Heart left ventricle (tissue), 16 donors: ENCODE measurements at regions not wholly inside any gene's neighbourhood (a gene's known extent, or its start where the extent isn't known, plus 50 kb on each side); places are given as distances from the start of the nearest gene placed in this dataset.

ENCODE experiments used
- ATAC-seq, 4 donors: fragments of 200-7000 bp; cut with Tn5 transposase; one replicate each; pipeline ENCODE4 v1.9.1; 2020 to 2022; ENCODE audit warnings: moderate library complexity in 4 of 4, mild to moderate bottlenecking in 3 of 4, moderate number of reproducible peaks in 1 of 4
- DNase-seq, 5 donors: peaks; one replicate each; pipeline ENCODE4 v3.0.0-alpha.2; 2020
- H3K27ac ChIP-seq, 12 donors: fragments of 200-600 bp; sonication (generic) in 4 of 12; one replicate each; pipeline versions ENCODE4 v1.5.0 to v1.8.0; 2016 to 2022; ENCODE audit warnings: mild to moderate bottlenecking in 2 of 12
- H3K27me3 ChIP-seq, 9 donors: fragments of 200-600 bp; sonication (generic) in 2 of 9; one replicate each; pipeline versions ENCODE4 v1.5.1 to v1.8.0; 2016 to 2022; ENCODE audit warnings: mild to moderate bottlenecking in 3 of 9
- H3K36me3 ChIP-seq, 9 donors: fragments of 200-600 bp; sonication (generic) in 2 of 9; one replicate each; pipeline versions ENCODE4 v1.5.0 to v1.8.0; 2018 to 2022; ENCODE audit warnings: mild to moderate bottlenecking in 2 of 9
- H3K4me1 ChIP-seq, 12 donors: fragments of 200-600 bp; sonication (generic) in 4 of 12; one replicate each; pipeline versions ENCODE4 v1.5.0 to v1.8.0; 2016 to 2022; ENCODE audit warnings: mild to moderate bottlenecking in 3 of 12
- H3K4me3 ChIP-seq, 12 donors: fragments of 200-600 bp; sonication (generic) in 4 of 12; one replicate each; pipeline versions ENCODE4 v1.5.0 to v1.8.0; 2017 to 2022; ENCODE audit warnings: mild to moderate bottlenecking in 9 of 12, moderate library complexity in 4 of 12
- H3K9me3 ChIP-seq, 12 donors: fragments of 200-600 bp; sonication (generic) in 4 of 12; one replicate each; pipeline versions ENCODE4 v1.5.0 to v1.8.0; 2016 to 2022; ENCODE audit warnings: mild to moderate bottlenecking in 1 of 12
- POLR2A ChIP-seq, 2 donors: fragments of 450-650 bp; IDR thresholded peaks; one replicate each; pipeline ENCODE4 v1.6.1; 2017; ENCODE audit warnings: antibody characterized with exemption in 2 of 2, mild to moderate bottlenecking in 2 of 2, moderate library complexity in 2 of 2
- WGBS, 4 donors: extraction: QIAGEN DNeasy Blood & Tissue Kit in 2 of 4; methylation state at CpG; one replicate each; pipeline versions ENCODE4 v1.1.5 to v1.1.7; 2013 to 2018; 5-methylcytosine and 5-hydroxymethylcytosine counted together
- intact Hi-C, 10 donors: fragments of 100-400 bp; cut with DNase I; formaldehyde crosslinking; loops; one replicate each; pipeline versions ENCODE4 v1.11.1 to v1.14.2; 2022
- TF ChIP-seq, protein P1 (sequence below), 12 donors: fragments of 200-600 bp; sonication (generic) in 4 of 12; IDR thresholded peaks; one replicate each; pipeline versions ENCODE4 v1.5.0 to v1.8.0; 2018 to 2022; ENCODE audit warnings: antibody characterized with exemption in 12 of 12, mild to moderate bottlenecking in 5 of 12
- donor health status: ischemic (EF 13 %, LVEDD 7.1; RV severe dilation, severe dysfunction).
- donor health status: healthy with polysubstance abuse.
- donor health status: DM: no; HTN: yes; CAD: no.
- donor health status: DM: no; HTN: no; CAD: no.
- donor health status: ischemic (EF 25% LVEDD 6.9; RV normal size, moderate dysfunction).
- donor health status: ischemic (EF 25% LVEDD 5.7; RV mildly dilated, moderate dysfunction).
- donor health status: healthy.
- donor health status: DM: yes; HTN: yes; CAD: no.
- donor health status: ischemic (EF 35%, LVEDD 5.7; RV mildly dilated, moderate dysfunction).
- donor health status: nonischemic (EF 11% LVEDD 7.7; RV severe dilation, severe dysfunction).
- donor health status: DM: yes; HTN: yes; CAD: no.
- donor health status: PGD.
- donor health status: ischemic (EF 29% LVEDD 5.4; RV normal size, mild dysfunction).
- donor health status: nonischemic (EF 23%, LVEDD 6.1; RV moderate dilation, normal function).

DNA sequence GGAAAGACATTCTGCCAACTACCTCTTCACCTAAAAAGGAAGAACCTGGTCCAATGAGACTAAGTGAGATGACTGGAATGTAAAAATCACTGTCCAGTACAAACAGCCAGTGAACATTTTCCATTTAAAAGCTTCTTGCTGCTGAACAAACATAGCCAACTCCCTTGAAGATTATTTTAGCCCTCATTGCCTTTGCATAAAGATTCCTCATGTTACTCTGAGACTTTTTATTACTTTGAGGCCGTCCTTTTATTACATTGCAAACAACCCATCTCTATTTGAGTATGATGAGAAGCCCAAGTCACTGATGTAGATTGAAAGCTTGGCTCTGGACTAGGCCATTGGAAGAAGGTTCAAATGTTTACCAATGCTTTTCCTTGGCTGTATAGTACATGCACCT lies 649.8 kb downstream of the CETN3 start:
- Histone ChIP-seq H3K9me3 (peaks cover 0 to 2% (median 0%) of the 10 kb centered on the region in 12 donors), H3K27me3 (no peaks in the 10 kb centered on the region), H3K4me1 (peaks cover 0 to 9% (median 0%) of the 10 kb centered on the region in 12 donors), H3K4me3 (no peak overlapping the region), H3K27ac (no peak overlapping the region), H3K36me3 (no peaks in the 10 kb centered on the region)
- ATAC-seq (no peak), DNase-seq (no peak)
- intact Hi-C loops, result loop anchor here in 1 of 10 donors (10.0 kb wide), 1 partner anchor 875 kb away; the partner anchor contains the start of gene MEF2C
- 86 to 95% (median 92%) methylated on average over 1 of the region's 1 CpG for WGBS, 4 donors
- TF ChIP-seq, protein P1, sequence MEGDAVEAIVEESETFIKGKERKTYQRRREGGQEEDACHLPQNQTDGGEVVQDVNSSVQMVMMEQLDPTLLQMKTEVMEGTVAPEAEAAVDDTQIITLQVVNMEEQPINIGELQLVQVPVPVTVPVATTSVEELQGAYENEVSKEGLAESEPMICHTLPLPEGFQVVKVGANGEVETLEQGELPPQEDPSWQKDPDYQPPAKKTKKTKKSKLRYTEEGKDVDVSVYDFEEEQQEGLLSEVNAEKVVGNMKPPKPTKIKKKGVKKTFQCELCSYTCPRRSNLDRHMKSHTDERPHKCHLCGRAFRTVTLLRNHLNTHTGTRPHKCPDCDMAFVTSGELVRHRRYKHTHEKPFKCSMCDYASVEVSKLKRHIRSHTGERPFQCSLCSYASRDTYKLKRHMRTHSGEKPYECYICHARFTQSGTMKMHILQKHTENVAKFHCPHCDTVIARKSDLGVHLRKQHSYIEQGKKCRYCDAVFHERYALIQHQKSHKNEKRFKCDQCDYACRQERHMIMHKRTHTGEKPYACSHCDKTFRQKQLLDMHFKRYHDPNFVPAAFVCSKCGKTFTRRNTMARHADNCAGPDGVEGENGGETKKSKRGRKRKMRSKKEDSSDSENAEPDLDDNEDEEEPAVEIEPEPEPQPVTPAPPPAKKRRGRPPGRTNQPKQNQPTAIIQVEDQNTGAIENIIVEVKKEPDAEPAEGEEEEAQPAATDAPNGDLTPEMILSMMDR (IDR thresholded peaks at IDR 0.05), result no peak
- no peak for TF ChIP-seq POLR2A (IDR thresholded peaks at IDR 0.05)

DNA sequence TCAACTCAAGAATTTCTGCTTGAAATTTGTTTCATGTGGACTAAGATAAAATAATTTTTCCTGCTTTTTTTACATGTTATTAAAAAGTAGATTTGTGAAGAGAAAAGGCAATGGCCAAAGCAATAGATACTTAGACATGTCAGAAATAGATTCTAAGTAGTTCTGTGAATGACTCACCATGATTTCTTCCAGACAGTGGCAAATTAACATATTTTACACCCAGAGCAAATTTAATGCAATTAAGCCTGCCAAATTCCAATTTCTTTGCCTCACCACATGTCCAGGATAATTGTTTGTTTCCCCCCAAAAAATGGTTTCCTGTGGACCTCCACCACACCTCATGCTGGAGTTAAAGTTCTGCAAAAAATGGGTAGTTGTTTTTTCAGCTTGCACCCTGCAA lies 651.4 kb downstream of the CETN3 start:
- Histone ChIP-seq H3K36me3 (no peaks in the 10 kb centered on the region), H3K27me3 (no peaks in the 10 kb centered on the region), H3K4me3 (no peak overlapping the region), H3K4me1 (peaks cover 0 to 9% (median 0%) of the 10 kb centered on the region in 12 donors), H3K27ac (no peak overlapping the region), H3K9me3 (peaks cover 0 to 2% (median 0%) of the 10 kb centered on the region in 12 donors)
- intact Hi-C loops, result loop anchor here in 1 of 10 donors (10.0 kb wide), 1 partner anchor 873 kb away; the partner anchor contains the start of gene MEF2C
- no peak for TF ChIP-seq POLR2A (IDR thresholded peaks at IDR 0.05)
- TF ChIP-seq, protein P1 (IDR thresholded peaks at IDR 0.05), result no peak
- DNase-seq, result no peak
- no peak for ATAC-seq

DNA sequence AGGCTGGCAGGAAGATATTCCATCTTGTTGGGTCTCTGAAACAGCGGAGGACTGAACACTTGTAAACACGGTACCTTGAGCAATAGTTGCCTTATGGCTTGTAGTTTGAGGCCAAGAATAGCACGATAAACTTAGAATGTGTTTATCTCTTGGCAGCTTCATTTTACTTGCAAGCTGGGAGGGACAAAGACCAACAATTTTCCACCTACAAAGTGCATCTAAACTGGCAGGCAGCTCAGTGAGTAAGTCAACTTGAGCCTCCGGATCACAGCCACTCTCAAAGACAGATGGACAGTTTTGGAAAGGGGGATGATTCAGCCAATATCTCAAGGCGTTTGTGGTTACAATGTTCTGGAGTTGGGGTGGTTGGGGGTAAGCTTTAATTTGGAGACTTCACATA lies 652.6 kb downstream of the CETN3 start:
- H3K27me3 ChIP-seq, result no peaks in the 10 kb centered on the region
- peak overlapping the region in 3 of 12 donors; percentile 5 to 35 (median 26) for H3K4me3 ChIP-seq
- no peaks in the 10 kb centered on the region for H3K36me3 ChIP-seq
- H3K9me3 ChIP-seq, result peaks cover 0 to 2% (median 0%) of the 10 kb centered on the region in 12 donors
- ATAC-seq (peak; percentile 55 to 97 (median 82)), DNase-seq (peak in 2 of 5 donors; percentile 31 to 38)
- intact Hi-C loops, result loop anchor here in 1 of 10 donors (10.0 kb wide), 1 partner anchor 872 kb away; the partner anchor contains the start of gene MEF2C
- peak overlapping the region in 3 of 12 donors; percentile 14 to 35 (median 25) for H3K27ac ChIP-seq
- WGBS, 4 donors, result 41 to 49% (median 43%) methylated on average over 5 of the region's 5 CpGs
- H3K4me1 ChIP-seq, result peaks cover 0 to 9% (median 0%) of the 10 kb centered on the region in 12 donors
- TF ChIP-seq POLR2A (IDR thresholded peaks at IDR 0.05), result no peak
- TF ChIP-seq, protein P1 (IDR thresholded peaks at IDR 0.05), result no peak

DNA sequence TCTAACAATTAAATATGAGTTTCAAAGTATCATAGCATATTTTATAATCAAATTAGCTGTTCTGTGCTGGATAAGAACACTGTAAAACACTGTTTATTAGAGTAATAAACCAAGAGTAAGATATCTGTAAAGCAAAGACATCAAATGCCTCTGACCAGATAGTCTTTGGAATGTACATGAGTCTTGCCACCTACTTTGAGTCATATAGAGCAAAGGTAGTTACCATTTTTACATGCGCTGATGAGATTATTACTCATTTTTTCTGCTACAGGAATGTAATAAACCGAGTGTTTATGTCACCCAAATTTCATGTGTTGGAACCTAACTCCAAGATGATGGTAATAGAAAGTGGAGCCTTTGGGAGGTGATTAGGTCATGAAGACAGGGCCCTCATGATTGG lies 654.5 kb downstream of the CETN3 start:
- peaks cover 0 to 9% (median 0%) of the 10 kb centered on the region in 12 donors for H3K4me1 ChIP-seq
- DNase-seq (no peak), ATAC-seq (no peak)
- TF ChIP-seq, protein P1 (IDR thresholded peaks at IDR 0.05), result no peak
- TF ChIP-seq POLR2A (IDR thresholded peaks at IDR 0.05), result no peak
- H3K9me3 ChIP-seq, result peaks cover 0 to 2% (median 0%) of the 10 kb centered on the region in 12 donors
- H3K27ac ChIP-seq, result no peak overlapping the region
- 90 to 96% (median 95%) methylated on average over 2 of the region's 2 CpGs for WGBS, 4 donors
- no peaks in the 10 kb centered on the region for H3K27me3 ChIP-seq
- intact Hi-C loops, result loop anchor here in 1 of 10 donors (10.0 kb wide), 1 partner anchor 870 kb away; the partner anchor contains the start of gene MEF2C
- H3K4me3 ChIP-seq, result no peak overlapping the region
- no peaks in the 10 kb centered on the region for H3K36me3 ChIP-seq
